Tibial nerve (tissue), 4 donors: ENCODE measurements at regions not wholly inside any gene's neighbourhood (a gene's known extent, or its start where the extent isn't known, plus 50 kb on each side); places are given as distances from the start of the nearest gene placed in this dataset.
"Not testable (repeated sequence)": the region's sequence is repeated elsewhere in the genome, so short reads cannot be mapped to it uniquely, and the experiment has no call there.

Source experiments
- DNase-seq, 2 donors: peaks; one replicate each; pipeline ENCODE4 v3.0.0-alpha.2; 2019; ENCODE audit warnings: low spot score in 2 of 2
- H3K27ac ChIP-seq, 4 donors: fragments of 200-600 bp; sonication (generic) in 3 of 4; one replicate each; pipeline ENCODE4 v1.5.1; 2017 to 2019; ENCODE audit warnings: mild to moderate bottlenecking in 1 of 4
- H3K27me3 ChIP-seq, 2 donors: fragments of 200-600 bp; sonication (generic) in 1 of 2; one replicate each; pipeline versions ENCODE4 v1.5.1 to v1.6.0; 2017 to 2019
- H3K36me3 ChIP-seq, 3 donors: fragments of 200-600 bp; sonication (generic); one replicate each; pipeline ENCODE4 v1.5.1; 2018 to 2019
- H3K4me1 ChIP-seq, 4 donors: fragments of 200-600 bp; sonication (generic) in 3 of 4; one replicate each; pipeline ENCODE4 v1.5.1; 2017 to 2019
- H3K4me3 ChIP-seq, 4 donors: fragments of 200-600 bp; sonication (generic) in 3 of 4; one replicate each; pipeline ENCODE4 v1.5.1; 2017 to 2019; ENCODE audit warnings: mild to moderate bottlenecking in 1 of 4, moderate library complexity in 1 of 4
- H3K9me3 ChIP-seq, 4 donors: fragments of 200-600 bp; sonication (generic) in 3 of 4; one replicate each; pipeline ENCODE4 v1.5.1; 2017 to 2019
- EP300 ChIP-seq, 2 donors: sonication (generic); formaldehyde crosslinking; IDR thresholded peaks; one replicate each; pipeline ENCODE4 v1.6.1; 2017; ENCODE audit warnings: antibody characterized with exemption in 2 of 2, mild to moderate bottlenecking in 1 of 2
- POLR2A ChIP-seq, 2 donors: fragments of 450-650 bp; IDR thresholded peaks; one replicate each; pipeline ENCODE4 v1.6.1; 2017; ENCODE audit warnings: antibody characterized with exemption in 2 of 2, mild to moderate bottlenecking in 2 of 2, moderate library complexity in 2 of 2
- WGBS, 2 donors: methylation state at CpG; one replicate each; pipeline ENCODE4 v1.1.5; 2018; 5-methylcytosine and 5-hydroxymethylcytosine counted together
- TF ChIP-seq, protein P1 (sequence below), 5 experiments: fragments of 200-600 bp in 3 of 5; fragments of 450-650 bp in 2 of 5; sonication (generic) in 3 of 5; IDR thresholded peaks; one replicate each; pipeline ENCODE4 v1.5.1; 2016 to 2019; ENCODE audit warnings: antibody characterized with exemption in 5 of 5, mild to moderate bottlenecking in 3 of 5, moderate library complexity in 2 of 5

DNA sequence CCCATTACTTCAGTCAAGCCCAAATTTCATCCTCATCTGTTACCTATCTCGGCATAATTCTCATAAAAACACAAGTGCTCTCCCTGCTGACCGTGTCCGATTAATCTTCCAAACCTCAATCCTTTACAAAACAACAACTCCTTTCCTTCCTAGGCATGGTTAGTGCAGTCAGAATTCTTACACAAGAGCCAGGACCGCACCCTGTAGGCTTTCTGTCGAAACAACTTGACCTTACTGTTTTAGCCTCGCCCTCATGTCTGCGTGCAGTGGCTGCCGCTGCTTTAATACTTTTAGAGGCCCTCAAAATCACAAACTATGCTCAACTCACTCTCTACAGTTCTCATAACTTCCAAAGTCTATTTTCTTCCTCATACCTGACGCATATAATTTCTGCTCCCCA lies 214.3 kb downstream of the RHOU start:
- H3K9me3 ChIP-seq, H3K4me3 ChIP-seq, H3K4me1 ChIP-seq, H3K27me3 ChIP-seq, H3K36me3 ChIP-seq: not testable (repeated sequence)
- peak overlapping the region in 2 of 4 donors; percentile 58 to 66 for H3K27ac ChIP-seq
- TF ChIP-seq, protein P1, sequence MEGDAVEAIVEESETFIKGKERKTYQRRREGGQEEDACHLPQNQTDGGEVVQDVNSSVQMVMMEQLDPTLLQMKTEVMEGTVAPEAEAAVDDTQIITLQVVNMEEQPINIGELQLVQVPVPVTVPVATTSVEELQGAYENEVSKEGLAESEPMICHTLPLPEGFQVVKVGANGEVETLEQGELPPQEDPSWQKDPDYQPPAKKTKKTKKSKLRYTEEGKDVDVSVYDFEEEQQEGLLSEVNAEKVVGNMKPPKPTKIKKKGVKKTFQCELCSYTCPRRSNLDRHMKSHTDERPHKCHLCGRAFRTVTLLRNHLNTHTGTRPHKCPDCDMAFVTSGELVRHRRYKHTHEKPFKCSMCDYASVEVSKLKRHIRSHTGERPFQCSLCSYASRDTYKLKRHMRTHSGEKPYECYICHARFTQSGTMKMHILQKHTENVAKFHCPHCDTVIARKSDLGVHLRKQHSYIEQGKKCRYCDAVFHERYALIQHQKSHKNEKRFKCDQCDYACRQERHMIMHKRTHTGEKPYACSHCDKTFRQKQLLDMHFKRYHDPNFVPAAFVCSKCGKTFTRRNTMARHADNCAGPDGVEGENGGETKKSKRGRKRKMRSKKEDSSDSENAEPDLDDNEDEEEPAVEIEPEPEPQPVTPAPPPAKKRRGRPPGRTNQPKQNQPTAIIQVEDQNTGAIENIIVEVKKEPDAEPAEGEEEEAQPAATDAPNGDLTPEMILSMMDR (IDR thresholded peaks at IDR 0.05), result peak in 1 of 5 experiments; percentile 15
- peak in 1 of 2 donors; percentile 75 for TF ChIP-seq EP300 (IDR thresholded peaks at IDR 0.05)
- DNase-seq, result peak in 1 of 2 donors; percentile 48
- WGBS, 2 donors, result 58 to 66% methylated on average over 9 of the region's 9 CpGs

DNA sequence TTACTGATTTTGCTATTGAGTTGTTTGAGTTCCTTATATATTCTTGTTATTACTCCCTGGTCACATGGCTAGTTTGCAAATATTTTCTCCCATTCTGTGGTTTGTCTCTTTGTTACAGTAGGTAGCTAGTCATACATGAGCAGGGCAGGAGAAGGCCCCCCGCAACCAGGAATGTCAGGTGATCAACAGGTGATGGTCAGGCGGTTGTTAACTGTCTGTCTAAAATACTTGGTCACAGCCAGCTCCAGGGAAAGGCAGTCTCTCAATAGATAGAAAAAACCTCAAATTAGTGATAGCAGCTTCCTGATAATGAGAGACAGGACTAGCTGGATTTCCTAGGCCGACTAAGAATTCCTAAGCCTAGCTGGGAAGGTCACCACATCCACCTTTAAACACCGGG lies 217.9 kb downstream of the RHOU start:
- Histone ChIP-seq H3K9me3 (no peaks in the 10 kb centered on the region), H3K4me3 (no peak overlapping the region), H3K4me1 (no peaks in the 10 kb centered on the region), H3K27me3 (no peaks in the 10 kb centered on the region), H3K27ac (no peak overlapping the region), H3K36me3 (no peaks in the 10 kb centered on the region)
- no peak for DNase-seq
- TF ChIP-seq POLR2A (IDR thresholded peaks at IDR 0.05) (no peak), EP300 (IDR thresholded peaks at IDR 0.05) (no peak)
- TF ChIP-seq, protein P1 (IDR thresholded peaks at IDR 0.05), result no peak
- 94% methylated on average over 4 of the region's 4 CpGs for WGBS, 2 donors

DNA sequence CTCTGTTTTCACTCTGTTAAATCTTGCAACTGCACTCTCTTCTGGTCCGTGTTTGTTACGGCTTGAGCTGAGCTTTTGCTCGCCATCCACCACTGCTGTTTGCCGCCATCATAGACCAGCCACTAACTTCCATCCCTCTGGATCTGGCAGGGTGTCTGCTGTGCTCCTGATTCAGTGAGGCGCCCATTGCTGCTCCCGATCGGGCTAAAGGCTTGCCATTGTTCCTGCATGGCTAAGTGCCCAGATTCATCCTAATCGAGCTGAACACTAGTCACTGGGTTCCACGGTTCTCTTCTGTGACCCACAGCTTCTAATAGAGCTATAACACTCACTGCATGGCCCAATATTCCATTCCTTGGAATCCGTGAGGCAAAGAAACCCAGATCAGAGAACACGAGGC lies 218.5 kb downstream of the RHOU start:
- H3K36me3 ChIP-seq, H3K4me3 ChIP-seq, H3K27me3 ChIP-seq, H3K4me1 ChIP-seq, H3K9me3 ChIP-seq, H3K27ac ChIP-seq, DNase-seq: not testable (repeated sequence)
- WGBS, 2 donors, result 59 to 74% methylated on average over 11 of the region's 11 CpGs

DNA sequence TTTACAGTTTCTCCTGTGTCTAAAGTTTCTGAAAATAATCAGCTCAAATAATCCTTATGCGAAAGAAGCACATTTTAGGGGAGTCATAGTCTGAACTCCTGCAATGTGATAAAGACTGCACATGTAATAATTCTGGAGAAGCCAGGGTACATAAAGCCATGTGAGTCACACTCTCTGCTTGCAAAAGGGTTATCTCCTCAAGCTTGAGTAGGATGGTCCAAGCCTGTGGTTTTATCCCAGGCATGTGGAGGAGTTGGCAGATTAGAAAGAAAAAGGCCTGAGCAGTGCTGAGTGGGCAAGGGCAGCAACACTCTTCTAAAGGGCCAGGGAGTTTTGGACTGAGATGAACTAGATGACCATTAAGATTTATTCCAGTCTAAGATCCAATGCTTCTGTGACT lies 220.4 kb downstream of the RHOU start:
- no peaks in the 10 kb centered on the region for H3K27me3 ChIP-seq
- H3K36me3 ChIP-seq, result no peaks in the 10 kb centered on the region
- DNase-seq, result no peak
- no peaks in the 10 kb centered on the region for H3K9me3 ChIP-seq
- WGBS, 2 donors, result 88 to 90% methylated on average over 1 of the region's 1 CpG
- TF ChIP-seq POLR2A (IDR thresholded peaks at IDR 0.05) (no peak), EP300 (IDR thresholded peaks at IDR 0.05) (no peak)
- TF ChIP-seq, protein P1 (IDR thresholded peaks at IDR 0.05), result no peak
- H3K4me3 ChIP-seq, result no peak overlapping the region
- no peaks in the 10 kb centered on the region for H3K4me1 ChIP-seq
- no peak overlapping the region for H3K27ac ChIP-seq

DNA sequence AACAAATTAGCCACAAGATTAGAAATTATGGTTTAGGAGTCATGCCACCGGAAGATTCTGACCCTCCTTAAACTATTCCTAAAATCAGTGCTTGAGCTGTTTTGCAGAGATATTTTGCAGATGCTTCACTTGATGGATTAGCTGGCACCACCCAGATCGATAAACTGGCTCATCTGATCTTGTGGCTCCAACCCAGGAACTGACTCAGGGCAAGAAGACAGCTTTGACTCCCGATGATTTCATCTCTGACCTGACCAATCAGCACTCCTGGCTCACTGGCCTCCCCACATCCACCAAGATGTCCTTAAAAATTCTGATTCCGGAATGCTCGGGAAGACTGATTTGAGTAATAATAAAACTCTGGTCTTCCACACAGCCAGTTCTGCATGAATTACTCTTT lies 221.6 kb downstream of the RHOU start:
- Histone ChIP-seq H3K27ac (no peak overlapping the region), H3K9me3 (no peaks in the 10 kb centered on the region), H3K36me3 (no peaks in the 10 kb centered on the region), H3K4me1 (no peaks in the 10 kb centered on the region), H3K4me3 (no peak overlapping the region), H3K27me3 (no peaks in the 10 kb centered on the region)
- DNase-seq, result no peak
- 90 to 99% methylated on average over 5 of the region's 5 CpGs for WGBS, 2 donors
- TF ChIP-seq POLR2A (IDR thresholded peaks at IDR 0.05) (no peak), EP300 (IDR thresholded peaks at IDR 0.05) (no peak)
- TF ChIP-seq, protein P1 (IDR thresholded peaks at IDR 0.05), result no peak

DNA sequence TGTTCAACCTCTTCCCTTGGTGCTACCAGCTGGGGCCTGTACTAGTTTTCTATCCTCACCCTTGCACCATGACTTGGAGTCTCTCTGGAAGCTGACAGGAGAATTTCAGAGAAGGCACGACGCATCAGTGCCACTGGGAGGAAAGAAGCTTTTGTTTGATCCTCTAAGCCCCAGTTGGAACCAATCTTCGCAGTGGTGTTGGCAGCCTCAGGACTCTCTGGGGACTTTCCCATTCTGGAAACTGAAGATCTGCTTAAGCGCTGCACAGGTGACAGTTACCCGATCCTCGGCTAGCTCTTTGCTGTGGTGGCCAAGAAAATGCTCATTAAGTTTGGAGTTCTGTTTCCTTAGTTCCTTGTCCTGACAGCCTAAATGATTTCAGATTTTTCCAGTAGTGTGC lies 222.3 kb downstream of the RHOU start:
- Histone ChIP-seq H3K27ac (no peak overlapping the region), H3K4me3 (no peak overlapping the region), H3K4me1 (no peaks in the 10 kb centered on the region), H3K27me3 (no peaks in the 10 kb centered on the region), H3K36me3 (no peaks in the 10 kb centered on the region), H3K9me3 (no peaks in the 10 kb centered on the region)
- no peak for DNase-seq
- TF ChIP-seq, protein P1 (IDR thresholded peaks at IDR 0.05), result no peak
- TF ChIP-seq POLR2A (IDR thresholded peaks at IDR 0.05), result no peak
- no peak for TF ChIP-seq EP300 (IDR thresholded peaks at IDR 0.05)
- 89 to 92% methylated on average over 6 of the region's 6 CpGs for WGBS, 2 donors
